Effector memory CD4-positive, alpha-beta T cell (primary cell): ENCODE measurements at regions not wholly inside any gene's neighbourhood (a gene's known extent, or its start where the extent isn't known, plus 50 kb on each side); places are given as distances from the start of the nearest gene placed in this dataset.

Source experiments
- DNase-seq, 3 donors: peaks; one replicate each; pipeline ENCODE4 v3.0.0-alpha.2; 2020
- H3K27ac ChIP-seq: 2 replicates; pipeline ENCODE4 v1.7.0; 2013; ENCODE audit warnings: mild to moderate bottlenecking, low read length, moderate library complexity; ENCODE audit not compliant: insufficient read depth, poor library complexity, severe bottlenecking
- H3K27me3 ChIP-seq: replicated peaks from 2 replicates; pipeline ENCODE4 v1.7.0; 2013; ENCODE audit warnings: mild to moderate bottlenecking, low read length; ENCODE audit not compliant: insufficient read depth, control insufficient read depth, poor library complexity, severe bottlenecking
- H3K36me3 ChIP-seq: 2 replicates; pipeline ENCODE4 v1.7.0; 2013; ENCODE audit warnings: mild to moderate bottlenecking, low read length, moderate library complexity; ENCODE audit not compliant: control insufficient read depth, insufficient read depth
- H3K4me1 ChIP-seq: 2 replicates; pipeline ENCODE4 v1.7.0; 2013; ENCODE audit warnings: low read length, mild to moderate bottlenecking; ENCODE audit not compliant: control insufficient read depth, insufficient read depth, poor library complexity, severe bottlenecking
- H3K4me3 ChIP-seq: 2 replicates; pipeline ENCODE4 v1.7.0; 2013; ENCODE audit warnings: low read length, low read depth, mild to moderate bottlenecking; ENCODE audit not compliant: insufficient read depth, poor library complexity, severe bottlenecking
- H3K9me3 ChIP-seq: 2 replicates; pipeline ENCODE4 v1.7.0; 2013; ENCODE audit warnings: mild to moderate bottlenecking, low read length, moderate library complexity; ENCODE audit not compliant: control insufficient read depth

DNA sequence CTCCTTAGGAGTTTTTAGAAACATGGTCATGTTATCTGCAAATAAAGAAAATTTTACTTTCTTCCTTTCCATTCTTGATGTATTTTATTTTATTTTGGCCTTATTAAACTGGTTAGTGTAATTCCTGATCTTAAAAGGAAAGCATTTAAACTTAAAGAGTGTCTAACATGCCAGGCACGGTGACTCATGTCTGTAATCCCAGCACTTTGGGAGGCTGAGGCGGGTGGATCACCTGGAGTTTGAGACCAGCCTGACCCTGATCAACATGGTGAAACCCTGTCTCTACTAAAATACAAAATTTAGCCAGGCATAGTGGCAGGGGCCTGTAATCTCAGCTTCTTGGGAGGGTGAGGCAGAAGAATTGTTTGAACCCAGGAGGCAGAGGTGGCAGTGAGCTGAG lies 281.3 kb downstream of the PTTG2 start:
- no peaks in the 10 kb centered on the region for H3K27me3 ChIP-seq
- no peak for DNase-seq
- H3K27ac ChIP-seq, result no peak overlapping the region
- H3K9me3 ChIP-seq, result no peaks in the 10 kb centered on the region
- H3K36me3 ChIP-seq, result no peaks in the 10 kb centered on the region
- peaks cover 6% of the 10 kb centered on the region for H3K4me1 ChIP-seq
- no peak overlapping the region for H3K4me3 ChIP-seq

DNA sequence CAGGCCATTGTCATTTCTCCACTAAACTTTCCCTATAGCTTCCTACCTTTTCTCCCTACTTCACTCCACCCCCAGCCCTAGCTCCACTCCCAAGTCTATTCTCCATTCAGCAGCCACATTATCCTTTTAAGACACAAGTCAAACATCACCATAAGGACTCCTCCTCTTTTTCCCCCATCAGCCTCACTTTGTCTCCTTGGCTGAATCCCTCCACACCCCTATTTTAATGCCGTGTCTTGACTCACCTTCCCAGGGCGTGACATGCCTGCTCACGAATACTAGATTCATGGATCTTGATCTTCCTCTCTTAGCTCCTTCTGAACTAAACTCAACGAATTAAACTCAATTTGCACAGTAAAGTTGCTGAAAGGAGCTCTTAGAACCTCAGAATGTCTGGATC lies 281.9 kb downstream of the PTTG2 start:
- H3K36me3 ChIP-seq, result no peaks in the 10 kb centered on the region
- no peaks in the 10 kb centered on the region for H3K27me3 ChIP-seq
- no peak for DNase-seq
- no peaks in the 10 kb centered on the region for H3K9me3 ChIP-seq
- peaks cover 6% of the 10 kb centered on the region for H3K4me1 ChIP-seq
- H3K4me3 ChIP-seq, result no peak overlapping the region
- no peak overlapping the region for H3K27ac ChIP-seq

DNA sequence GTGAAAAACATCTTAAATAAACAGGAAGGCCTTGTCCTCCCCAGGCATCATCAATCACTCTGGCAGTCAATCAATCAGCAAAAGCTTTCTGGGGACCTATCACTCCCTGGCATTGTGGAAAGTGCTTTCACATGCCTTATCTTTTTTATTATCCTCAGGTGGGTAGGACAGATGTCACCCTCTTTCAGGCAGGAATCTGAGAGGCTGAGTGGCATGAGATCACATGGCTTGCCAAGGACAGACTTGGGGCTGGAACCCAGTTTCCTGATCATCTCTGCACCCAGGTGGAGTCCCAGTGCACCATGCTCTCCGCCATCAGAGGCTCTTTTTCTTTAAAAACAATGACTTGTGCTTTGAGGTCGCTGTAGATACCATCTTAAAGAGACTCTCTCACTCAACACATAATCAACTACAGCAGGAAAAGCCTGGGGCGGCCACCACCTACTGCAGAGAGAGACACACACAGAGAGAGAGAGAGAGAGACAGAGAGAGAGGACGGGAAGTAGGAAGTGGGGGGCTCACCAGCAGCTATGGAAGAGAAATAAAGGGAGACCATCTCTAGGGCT lies 282.7 kb downstream of the PTTG2 start:
- H3K4me1 ChIP-seq, result peaks cover 6% of the 10 kb centered on the region
- no peak for DNase-seq
- H3K4me3 ChIP-seq, result no peak overlapping the region
- H3K27ac ChIP-seq, result no peak overlapping the region
- H3K36me3 ChIP-seq, result no peaks in the 10 kb centered on the region
- no peaks in the 10 kb centered on the region for H3K9me3 ChIP-seq
- no peaks in the 10 kb centered on the region for H3K27me3 ChIP-seq

DNA sequence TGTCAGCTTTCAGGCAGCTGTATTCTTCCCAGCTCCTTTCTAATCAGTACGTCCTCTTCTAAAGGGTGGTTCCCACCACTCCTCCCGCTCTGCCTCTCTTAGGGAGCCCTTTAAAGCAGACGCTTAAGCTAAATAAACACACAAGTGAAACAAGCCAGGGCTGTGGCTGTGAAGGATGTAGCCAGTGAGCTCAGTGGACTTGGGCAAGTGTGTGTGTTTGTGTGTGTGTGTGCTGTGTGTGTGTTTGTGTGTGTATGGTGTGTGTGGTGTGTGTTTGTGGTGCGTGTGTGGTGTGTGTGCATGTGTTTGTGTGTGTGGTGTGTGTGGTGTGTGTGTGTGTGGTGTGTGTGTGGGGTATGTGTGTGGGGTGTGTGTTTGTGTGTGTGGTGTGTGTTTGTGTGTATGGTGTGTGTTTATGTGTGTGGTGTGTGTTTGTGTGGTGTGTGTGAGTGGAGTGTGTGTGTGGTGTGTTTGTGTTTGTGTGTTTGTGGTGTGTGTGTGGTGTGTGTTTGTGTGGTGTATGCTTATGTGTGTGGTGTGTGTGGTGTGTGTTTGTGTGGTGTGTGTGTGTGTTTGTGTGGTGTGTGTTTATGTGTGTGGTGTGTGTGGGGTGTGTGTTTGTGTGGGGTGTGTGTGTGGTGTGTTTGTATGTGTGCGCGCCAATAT lies 283.3 kb downstream of the PTTG2 start:
- no peak for DNase-seq
- Histone ChIP-seq H3K9me3 (no peaks in the 10 kb centered on the region), H3K4me3 (no peak overlapping the region), H3K27me3 (no peaks in the 10 kb centered on the region), H3K36me3 (no peaks in the 10 kb centered on the region), H3K27ac (no peak overlapping the region), H3K4me1 (peaks cover 6% of the 10 kb centered on the region)

DNA sequence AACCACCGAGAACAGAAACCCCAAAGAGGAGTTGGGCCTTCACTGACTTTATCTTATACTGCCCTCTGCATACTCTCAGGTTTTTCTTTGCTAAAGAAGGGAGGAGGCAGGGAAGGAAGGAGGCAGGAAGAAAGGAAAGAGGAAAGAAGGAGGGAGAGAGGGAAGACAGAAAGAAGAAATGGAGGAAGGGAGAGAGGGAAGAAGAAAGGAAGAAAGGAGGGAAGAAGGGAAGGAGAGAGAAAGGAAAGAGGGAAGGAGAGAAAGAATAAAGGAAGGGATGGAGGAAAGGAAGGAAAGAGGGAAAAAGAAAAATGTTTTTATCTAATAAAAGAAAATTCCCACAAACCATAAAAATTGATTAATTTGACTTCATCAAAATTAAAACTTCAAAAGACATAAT lies 294.6 kb downstream of the PTTG2 start:
- Histone ChIP-seq H3K27me3 (no peaks in the 10 kb centered on the region), H3K27ac (no peak overlapping the region), H3K36me3 (no peaks in the 10 kb centered on the region), H3K4me1 (no peaks in the 10 kb centered on the region), H3K4me3 (no peak overlapping the region), H3K9me3 (peaks cover 9% of the 10 kb centered on the region)
- no peak for DNase-seq

DNA sequence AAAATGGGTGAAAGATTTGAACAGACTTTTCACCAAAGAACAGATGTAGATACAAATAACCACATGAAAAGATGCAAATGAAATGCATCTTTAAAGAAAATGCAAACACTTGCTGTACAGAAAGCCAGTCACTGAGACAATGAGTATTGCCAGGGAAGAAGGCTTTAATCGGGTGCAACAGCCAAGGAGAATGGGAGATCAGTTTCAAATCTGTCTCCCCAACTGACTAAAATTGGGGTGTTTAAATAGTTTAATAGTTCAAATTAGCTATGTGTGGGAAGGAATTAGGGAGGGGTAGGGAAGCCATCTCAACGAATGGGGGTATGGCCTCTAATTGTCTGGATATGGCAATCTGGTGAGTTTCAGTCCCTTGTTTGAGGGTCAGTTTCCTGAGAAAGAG lies 295.4 kb downstream of the PTTG2 start:
- no peaks in the 10 kb centered on the region for H3K27me3 ChIP-seq
- no peak overlapping the region for H3K27ac ChIP-seq
- no peaks in the 10 kb centered on the region for H3K4me1 ChIP-seq
- peaks cover 9% of the 10 kb centered on the region for H3K9me3 ChIP-seq
- no peak for DNase-seq
- H3K4me3 ChIP-seq, result no peak overlapping the region
- no peaks in the 10 kb centered on the region for H3K36me3 ChIP-seq

DNA sequence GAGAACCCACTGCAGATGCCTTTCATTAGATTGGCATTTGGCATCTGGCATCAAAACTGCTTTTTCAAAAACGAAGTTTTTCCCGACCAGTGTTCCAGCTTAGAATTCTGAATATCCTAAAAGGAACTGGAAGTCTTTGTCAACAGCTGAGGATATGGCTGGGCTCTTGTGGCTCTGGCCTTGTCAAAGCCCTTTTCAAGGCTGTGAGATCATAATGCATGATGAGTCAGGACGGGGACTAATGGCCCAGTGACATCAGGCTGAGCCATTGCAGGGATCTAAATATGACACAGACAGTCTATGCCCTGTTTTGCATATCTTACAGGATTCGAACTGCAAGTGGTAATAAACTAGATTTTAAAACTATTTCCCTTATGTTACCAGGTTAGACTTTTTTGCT lies 306.4 kb downstream of the PTTG2 start:
- no peak for DNase-seq
- no peaks in the 10 kb centered on the region for H3K9me3 ChIP-seq
- no peak overlapping the region for H3K4me3 ChIP-seq
- H3K4me1 ChIP-seq, result no peaks in the 10 kb centered on the region
- no peaks in the 10 kb centered on the region for H3K27me3 ChIP-seq
- no peak overlapping the region for H3K27ac ChIP-seq
- no peaks in the 10 kb centered on the region for H3K36me3 ChIP-seq

DNA sequence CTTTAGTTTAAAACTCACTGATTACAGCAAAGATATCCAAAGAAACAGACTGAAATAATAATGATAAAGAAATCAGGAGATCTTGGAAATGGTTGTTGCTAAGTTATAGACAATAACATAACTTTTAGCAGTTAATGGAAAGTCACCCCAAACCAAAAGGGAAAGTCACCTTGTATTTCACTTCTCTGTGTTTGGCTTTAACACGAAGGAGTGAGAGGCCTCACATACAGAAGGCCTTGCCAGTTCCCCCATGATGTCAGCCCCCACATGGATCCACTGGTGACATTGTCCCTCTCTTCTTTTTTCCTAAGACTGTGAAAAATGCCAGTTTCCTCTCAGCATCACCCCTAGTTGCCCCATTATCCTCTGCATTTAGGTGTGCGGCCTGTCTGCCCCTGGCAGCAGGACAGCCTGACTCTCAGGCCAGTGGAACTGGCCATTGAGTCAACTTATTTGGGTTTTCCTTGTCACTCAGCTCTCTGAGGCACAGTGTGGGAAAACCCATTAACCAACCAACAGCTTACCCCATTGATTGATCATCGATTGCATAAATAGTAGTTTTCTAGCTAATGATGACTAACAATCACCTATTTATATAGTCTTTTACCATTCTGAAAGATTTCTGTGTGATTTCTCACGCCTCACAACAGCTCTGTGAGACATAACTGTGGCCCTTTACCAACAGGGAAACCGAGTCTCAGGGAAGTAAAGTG lies 308.1 kb downstream of the PTTG2 start:
- DNase-seq, result no peak

DNA sequence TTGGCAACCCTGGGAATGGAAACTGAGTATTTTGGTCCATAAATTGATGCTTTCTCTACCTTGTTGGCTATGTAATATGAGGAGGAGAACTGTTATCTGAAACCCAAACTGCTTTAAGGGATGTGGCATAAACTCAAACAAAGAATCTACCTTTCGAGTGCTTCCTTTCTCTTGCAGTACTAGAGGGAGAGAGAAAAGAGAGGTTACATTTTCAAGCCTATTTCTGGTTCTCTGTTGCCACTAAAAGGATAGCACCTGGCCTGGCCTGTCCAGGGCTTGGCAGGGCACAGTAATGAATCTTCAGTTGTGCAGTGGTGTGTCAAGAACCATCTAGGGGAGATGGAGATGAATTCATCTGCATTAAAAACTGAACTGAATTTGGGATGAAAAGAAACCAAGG lies 308.6 kb downstream of the PTTG2 start:
- Histone ChIP-seq H3K27ac (no peak overlapping the region), H3K4me3 (no peak overlapping the region), H3K4me1 (no peaks in the 10 kb centered on the region), H3K27me3 (no peaks in the 10 kb centered on the region), H3K9me3 (no peaks in the 10 kb centered on the region), H3K36me3 (no peaks in the 10 kb centered on the region)
- no peak for DNase-seq

More for the DNA sequence above, 308.1 kb downstream of the PTTG2 start:
- Histone ChIP-seq H3K36me3 (no peaks in the 10 kb centered on the region), H3K9me3 (no peaks in the 10 kb centered on the region), H3K4me1 (no peaks in the 10 kb centered on the region), H3K27ac (no peak overlapping the region), H3K4me3 (no peak overlapping the region), H3K27me3 (no peaks in the 10 kb centered on the region)

DNA sequence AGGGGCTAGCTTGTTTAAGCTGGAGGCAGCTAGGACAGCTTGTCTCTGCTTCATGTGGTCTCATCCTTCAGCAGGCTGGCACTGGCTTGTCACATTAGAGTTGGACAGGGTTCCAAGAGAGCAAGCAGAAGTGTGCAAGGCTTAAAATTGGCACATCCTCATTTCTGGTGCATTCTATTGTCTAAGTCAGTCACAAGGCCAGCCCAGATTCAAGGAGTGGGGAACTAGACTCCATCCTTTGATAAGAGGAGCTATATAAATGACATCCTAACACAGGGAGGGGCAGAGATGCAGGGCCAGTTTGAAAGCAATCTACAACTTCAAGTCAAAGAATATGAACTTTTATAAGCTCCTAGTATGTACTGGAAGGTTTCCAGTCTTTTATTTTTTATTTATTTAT lies 313.2 kb downstream of the PTTG2 start:
- H3K27ac ChIP-seq, result no peak overlapping the region
- no peaks in the 10 kb centered on the region for H3K36me3 ChIP-seq
- no peak overlapping the region for H3K4me3 ChIP-seq
- no peaks in the 10 kb centered on the region for H3K27me3 ChIP-seq
- DNase-seq, result no peak
- no peaks in the 10 kb centered on the region for H3K4me1 ChIP-seq
- H3K9me3 ChIP-seq, result no peaks in the 10 kb centered on the region
